HG02763 (cell line): ENCODE measurements at regions not wholly inside any gene's neighbourhood (a gene's known extent, or its start where the extent isn't known, plus 50 kb on each side); places are given as distances from the start of the nearest gene placed in this dataset.

Experiments used
- ATAC-seq: cut with Tn5 transposase; IDR thresholded peaks from one replicate; pipeline ENCODE4 v1.9.1; 2021; ENCODE audit warnings: mild to moderate bottlenecking, moderate library complexity; ENCODE audit not compliant: unreplicated experiment

- no peak for ATAC-seq
Observed at GRCh38 chr5:74332006-74332405, 308.5 kb downstream of the ENC1 start.

DNA sequence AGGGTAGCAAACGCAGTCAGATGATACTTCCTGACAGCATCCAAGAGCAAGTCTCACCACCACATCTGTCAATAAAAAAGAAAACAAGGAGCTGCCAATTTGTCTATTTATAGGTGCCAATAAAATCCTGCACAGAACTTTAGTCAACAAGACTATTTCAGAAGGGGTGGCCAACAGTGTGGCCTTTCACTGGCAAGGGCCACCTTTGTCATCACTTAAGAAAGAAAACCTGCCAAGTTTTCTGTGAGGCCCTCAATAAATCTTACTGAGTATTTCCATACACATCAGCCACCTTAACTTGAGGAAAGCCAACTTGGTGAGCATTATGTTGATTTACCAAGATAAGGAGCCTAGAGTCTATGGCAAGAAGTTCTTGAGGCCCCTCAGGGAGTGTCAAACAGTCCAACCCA, 312.3 kb downstream of the ENC1 start:
- no peak for ATAC-seq

DNA sequence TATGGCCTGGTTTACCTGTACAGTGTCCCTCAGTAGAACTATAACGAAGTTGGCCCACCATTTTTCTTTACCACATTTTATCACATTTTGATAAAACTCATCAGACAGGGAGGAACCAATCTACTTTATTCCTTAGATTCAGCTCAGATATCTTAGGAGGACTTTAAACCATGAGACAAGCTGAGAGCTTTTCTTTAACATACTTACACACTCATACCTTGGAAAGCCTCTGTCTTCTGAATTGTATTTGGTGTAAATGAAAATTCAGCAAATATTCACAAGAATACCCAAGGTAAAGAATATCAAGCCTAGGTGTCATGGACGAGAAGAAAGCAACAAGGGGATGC, 313.2 kb downstream of the ENC1 start:
- no peak for ATAC-seq

- ATAC-seq = peak; percentile 93
Observed at GRCh38 chr5:74326571-74327338, 313.8 kb downstream of the ENC1 start.

DNA sequence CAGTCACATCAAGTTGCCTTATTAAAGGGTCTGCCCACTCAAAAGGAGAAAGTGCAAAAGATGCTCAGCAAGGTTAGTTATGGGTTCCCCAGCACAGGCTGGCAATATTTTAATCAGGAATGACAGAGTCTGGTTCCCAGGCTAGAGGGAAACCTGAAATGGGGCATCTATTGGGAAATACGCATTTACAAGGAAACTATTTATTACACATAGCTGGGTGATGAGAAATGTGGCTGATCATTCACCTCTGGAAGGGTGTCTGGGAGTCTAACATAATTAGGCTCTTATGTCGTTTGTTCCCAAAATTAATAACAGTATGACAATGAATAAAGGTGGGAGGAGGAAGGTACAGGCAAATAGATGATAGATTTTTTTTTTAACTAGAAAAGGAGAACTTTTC, 314.7 kb downstream of the ENC1 start:
- no peak for ATAC-seq

- no peak for ATAC-seq
Observed at GRCh38 chr5:74324556-74324955, 316.0 kb downstream of the ENC1 start.

GRCh38 chr5:74322944-74323343, 317.6 kb downstream of the ENC1 start:
- ATAC-seq = no peak

GRCh38 chr5:74322191-74322590, 318.3 kb downstream of the ENC1 start:
- no peak for ATAC-seq

DNA sequence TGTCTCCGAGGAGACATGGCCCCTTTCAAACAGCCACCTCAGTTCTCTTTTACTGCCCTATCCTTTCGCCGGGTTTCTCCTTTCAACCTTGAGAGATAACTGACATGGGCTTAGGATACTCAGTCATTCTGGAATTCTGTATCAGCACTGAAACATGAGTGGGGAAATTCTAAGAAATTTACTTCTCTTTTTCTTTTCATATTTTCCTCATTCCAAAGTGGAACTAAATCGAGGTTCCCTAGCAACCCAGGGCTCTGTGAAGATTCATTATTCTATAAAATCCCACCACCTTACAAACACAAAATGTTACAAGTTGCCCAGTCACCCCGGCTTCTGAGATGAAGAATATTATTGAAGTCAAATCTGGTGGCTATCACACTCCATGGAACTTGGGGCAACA, 319.2 kb downstream of the ENC1 start:
- no peak for ATAC-seq

GRCh38 chr5:74320526-74320925, 320.0 kb downstream of the ENC1 start:
- ATAC-seq = no peak

- ATAC-seq = no peak
Observed at GRCh38 chr5:74319076-74319475, 321.5 kb downstream of the ENC1 start.

GRCh38 chr5:74316064-74316603, 324.4 kb downstream of the ENC1 start:
- no peak for ATAC-seq

- no peak for ATAC-seq
Observed at GRCh38 chr5:74314906-74315305, 325.6 kb downstream of the ENC1 start.

DNA sequence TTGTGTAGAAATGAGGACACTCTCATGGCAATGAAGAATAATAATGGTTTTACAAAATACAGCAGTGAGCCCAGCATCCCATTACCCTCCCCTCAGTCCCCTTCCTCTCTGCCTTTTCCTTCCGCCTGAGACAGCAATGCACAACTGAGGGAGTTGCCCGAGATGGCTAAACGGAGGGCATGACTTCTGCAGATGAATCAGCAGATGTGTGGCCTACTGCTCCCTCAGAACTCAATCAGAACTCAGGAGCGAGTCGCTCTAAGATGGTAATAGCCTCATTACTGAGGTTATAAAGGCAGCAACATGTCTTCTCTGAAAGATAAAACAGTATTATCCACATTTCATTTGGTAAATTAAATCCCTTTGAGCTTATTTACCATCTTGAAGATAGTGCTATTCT, 326.6 kb downstream of the ENC1 start:
- no peak for ATAC-seq

GRCh38 chr5:74312746-74313145, 327.8 kb downstream of the ENC1 start:
- ATAC-seq = no peak

- no peak for ATAC-seq
Observed at GRCh38 chr5:74311961-74312360, 328.6 kb downstream of the ENC1 start.

- ATAC-seq = no peak
Observed at GRCh38 chr5:74310997-74311930, 329.3 kb downstream of the ENC1 start.

- ATAC-seq = no peak
Observed at GRCh38 chr5:74310386-74310785, 330.1 kb downstream of the ENC1 start.

DNA sequence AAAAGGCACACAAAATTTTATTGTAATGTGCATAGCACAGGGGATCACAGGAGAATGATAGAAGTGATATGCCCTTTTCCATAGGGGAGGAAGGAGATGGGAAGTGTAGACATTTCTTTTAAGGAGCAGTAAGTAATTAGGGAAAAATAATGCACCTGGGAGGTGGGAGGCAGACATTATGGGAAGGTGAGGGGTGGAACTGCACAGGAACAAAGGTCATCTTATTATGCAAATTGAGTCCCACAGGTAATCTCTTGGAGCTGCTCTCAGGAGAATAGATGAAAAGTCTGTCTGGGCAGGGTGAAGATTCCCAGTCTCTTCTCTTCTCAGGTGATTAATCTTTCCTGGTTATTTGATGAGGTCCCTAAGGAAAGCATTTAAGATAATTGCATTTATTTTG, 331.5 kb downstream of the ENC1 start:
- ATAC-seq = no peak

- no peak for ATAC-seq
Observed at GRCh38 chr5:74306845-74307244, 333.7 kb downstream of the ENC1 start.

- no peak for ATAC-seq
Observed at GRCh38 chr5:74304536-74304935, 336.0 kb downstream of the ENC1 start.

GRCh38 chr5:74303578-74303977, 336.9 kb downstream of the ENC1 start:
- ATAC-seq = no peak
